Aorta (tissue), 5 donors: ENCODE measurements at regions not wholly inside any gene's neighbourhood (a gene's known extent, or its start where the extent isn't known, plus 50 kb on each side); places are given as distances from the start of the nearest gene placed in this dataset.
"Not testable (repeated sequence)": the region's sequence is repeated elsewhere in the genome, so short reads cannot be mapped to it uniquely, and the experiment has no call there.

Experiments
- ATAC-seq: fragments of 200-7000 bp; cut with Tn5 transposase; one replicate; pipeline ENCODE4 v1.9.1; 2022; ENCODE audit warnings: moderate library complexity; ENCODE audit not compliant: low FRiP score
- DNase-seq, 2 donors: peaks; one replicate each; pipeline ENCODE4 v3.0.0-alpha.2; 2020
- H3K27ac ChIP-seq, 2 donors: one replicate each; pipeline ENCODE4 v1.5.1; 2013; ENCODE audit warnings: low read length in 2 of 2, mild to moderate bottlenecking in 2 of 2, moderate library complexity in 2 of 2, control low read depth in 1 of 2, inconsistent platforms in 1 of 2, low read depth in 1 of 2
- H3K27me3 ChIP-seq, 2 donors: one replicate each; pipeline ENCODE4 v1.6.1; 2013; ENCODE audit warnings: control low read depth in 1 of 2, low read length in 1 of 2, mild to moderate bottlenecking in 1 of 2, moderate library complexity in 1 of 2; ENCODE audit not compliant: insufficient read depth in 2 of 2, control insufficient read depth in 1 of 2
- H3K36me3 ChIP-seq, 2 donors: one replicate each; pipeline ENCODE4 v1.6.1; 2013; ENCODE audit warnings: control low read depth in 1 of 2, low read length in 1 of 2, mild to moderate bottlenecking in 1 of 2; ENCODE audit not compliant: insufficient read depth in 2 of 2, control insufficient read depth in 1 of 2
- H3K4me1 ChIP-seq, 2 donors: one replicate each; pipeline ENCODE4 v1.6.1; 2013; ENCODE audit warnings: low read length in 2 of 2, control low read depth in 1 of 2, mild to moderate bottlenecking in 1 of 2, moderate library complexity in 1 of 2; ENCODE audit not compliant: insufficient read depth in 2 of 2, control insufficient read depth in 1 of 2
- H3K4me3 ChIP-seq, 2 donors: one replicate each; pipeline ENCODE4 v1.5.1; 2013; ENCODE audit warnings: low read length in 2 of 2, control low read depth in 1 of 2, mild to moderate bottlenecking in 1 of 2
- H3K9me3 ChIP-seq: one replicate; pipeline ENCODE4 v1.6.1; 2013; ENCODE audit warnings: mild to moderate bottlenecking, low read length; ENCODE audit not compliant: control insufficient read depth
- WGBS, 2 donors: extraction: QIAGEN DNeasy Blood & Tissue Kit; methylation state at CpG; one replicate each; pipeline ENCODE4 v1.1.7; 2013; 5-methylcytosine and 5-hydroxymethylcytosine counted together
- intact Hi-C, 2 donors: fragments of 100-400 bp; cut with DNase I; formaldehyde crosslinking; loops; one replicate each; pipeline versions ENCODE4 v1.14.2 to v1.15.0; 2022
- donor health status: healthy with polysubstance abuse.
- donor health status: Bipolar disorder and iron deficiency.
- donor health status: DM: no; HTN: no; CAD: no.
- donor health status: DM: no; HTN: no; CAD: no.
- donor health status: DM: yes; HTN: yes; CAD: no.

GRCh38 chr13:82206241-82206640, 1676.0 kb downstream of the SLITRK1 start:
- Histone ChIP-seq H3K27ac (no peak overlapping the region), H3K4me3 (no peak overlapping the region), H3K4me1 (no peaks in the 10 kb centered on the region), H3K36me3 (no peaks in the 10 kb centered on the region), H3K27me3 (no peaks in the 10 kb centered on the region), H3K9me3 (no peaks in the 10 kb centered on the region)
- peak; percentile 48 for ATAC-seq
- intact Hi-C loops: no loop called here
- no peak for DNase-seq
- 14 to 20% methylated on average over 6 of the region's 6 CpGs for WGBS, 2 donors

- intact Hi-C loops: no loop called here
- 66 to 71% methylated on average over 1 of the region's 1 CpG for WGBS, 2 donors
- ATAC-seq: no peak
These were observed 1679.9 kb downstream of the SLITRK1 start for GRCh38 chr13:82202398-82202797.

GRCh38 chr13:82196087-82196486, 1686.2 kb downstream of the SLITRK1 start:
- no peak overlapping the region for H3K27ac ChIP-seq
- no peaks in the 10 kb centered on the region for H3K9me3 ChIP-seq
- ATAC-seq (no peak), DNase-seq (no peak)
- intact Hi-C loops: no loop called here
- 96 to 98% methylated on average over 2 of the region's 2 CpGs for WGBS, 2 donors
- H3K36me3 ChIP-seq: no peaks in the 10 kb centered on the region
- no peaks in the 10 kb centered on the region for H3K27me3 ChIP-seq
- H3K4me1 ChIP-seq: no peaks in the 10 kb centered on the region
- H3K4me3 ChIP-seq: no peak overlapping the region

More at GRCh38 chr13:82202398-82202797, 1679.9 kb downstream of the SLITRK1 start:
- no peaks in the 10 kb centered on the region for H3K9me3 ChIP-seq
- H3K36me3 ChIP-seq: no peaks in the 10 kb centered on the region
- no peak for DNase-seq
- H3K4me3 ChIP-seq: no peak overlapping the region
- no peaks in the 10 kb centered on the region for H3K4me1 ChIP-seq
- no peak overlapping the region for H3K27ac ChIP-seq
- no peaks in the 10 kb centered on the region for H3K27me3 ChIP-seq

GRCh38 chr13:82187227-82187626, 1695.0 kb downstream of the SLITRK1 start:
- Histone ChIP-seq H3K27me3 (no peaks in the 10 kb centered on the region), H3K27ac (no peak overlapping the region), H3K4me3 (no peak overlapping the region), H3K9me3 (no peaks in the 10 kb centered on the region), H3K4me1 (no peaks in the 10 kb centered on the region), H3K36me3 (no peaks in the 10 kb centered on the region)
- intact Hi-C loops: no loop called here
- WGBS, 2 donors: 49 to 53% methylated on average over 1 of the region's 1 CpG
- ATAC-seq (no peak), DNase-seq (no peak)

- H3K27ac ChIP-seq: no peak overlapping the region
- H3K27me3 ChIP-seq: no peaks in the 10 kb centered on the region
- DNase-seq (no peak), ATAC-seq (no peak)
- H3K4me1 ChIP-seq: no peaks in the 10 kb centered on the region
- H3K36me3 ChIP-seq: no peaks in the 10 kb centered on the region
- no peaks in the 10 kb centered on the region for H3K9me3 ChIP-seq
- no peak overlapping the region for H3K4me3 ChIP-seq
- intact Hi-C loops: no loop called here
These were observed 1705.5 kb downstream of the SLITRK1 start for GRCh38 chr13:82176751-82177150.

GRCh38 chr13:82165396-82166174, 1716.7 kb downstream of the SLITRK1 start:
- Histone ChIP-seq H3K27me3 (no peaks in the 10 kb centered on the region), H3K4me1 (no peaks in the 10 kb centered on the region), H3K27ac (no peak overlapping the region), H3K4me3 (no peak overlapping the region), H3K36me3 (no peaks in the 10 kb centered on the region), H3K9me3 (no peaks in the 10 kb centered on the region)
- DNase-seq: peak; percentile 29 to 52
- 94 to 96% methylated on average over 18 of the region's 18 CpGs for WGBS, 2 donors
- intact Hi-C loops: no loop called here
- no peak for ATAC-seq

GRCh38 chr13:82164780-82165395, 1717.4 kb downstream of the SLITRK1 start:
- H3K4me1 ChIP-seq, H3K27me3 ChIP-seq: not testable (repeated sequence)

GRCh38 chr13:82147526-82147925, 1734.7 kb downstream of the SLITRK1 start:
- ATAC-seq (no peak), DNase-seq (no peak)
- intact Hi-C loops: no loop called here
- Histone ChIP-seq H3K9me3 (no peaks in the 10 kb centered on the region), H3K4me1 (no peaks in the 10 kb centered on the region), H3K4me3 (no peak overlapping the region), H3K36me3 (no peaks in the 10 kb centered on the region), H3K27ac (no peak overlapping the region), H3K27me3 (no peaks in the 10 kb centered on the region)

More at GRCh38 chr13:82164780-82165395, 1717.4 kb downstream of the SLITRK1 start:
- DNase-seq: peak; percentile 34 to 52
- WGBS, 2 donors: 92 to 98% methylated on average over 19 to 31 of the region's 31 CpGs
- H3K27ac ChIP-seq, H3K36me3 ChIP-seq, ATAC-seq, intact Hi-C loops, H3K9me3 ChIP-seq, H3K4me3 ChIP-seq: not testable (repeated sequence)

- intact Hi-C loops: no loop called here
These were observed 1745.4 kb downstream of the SLITRK1 start for GRCh38 chr13:82136880-82137279.

More at GRCh38 chr13:82136880-82137279, 1745.4 kb downstream of the SLITRK1 start:
- DNase-seq: no peak
- Histone ChIP-seq H3K4me3 (no peak overlapping the region), H3K27ac (no peak overlapping the region), H3K4me1 (no peaks in the 10 kb centered on the region), H3K36me3 (no peaks in the 10 kb centered on the region), H3K27me3 (no peaks in the 10 kb centered on the region), H3K9me3 (no peaks in the 10 kb centered on the region)
- no peak for ATAC-seq
- 79 to 82% methylated on average over 2 of the region's 2 CpGs for WGBS, 2 donors
